ENCODE measurements at regions not wholly inside any gene's neighbourhood (a gene's known extent, or its start where the extent isn't known, plus 50 kb on each side); places are given as distances from the start of the nearest gene placed in this dataset.

DNA sequence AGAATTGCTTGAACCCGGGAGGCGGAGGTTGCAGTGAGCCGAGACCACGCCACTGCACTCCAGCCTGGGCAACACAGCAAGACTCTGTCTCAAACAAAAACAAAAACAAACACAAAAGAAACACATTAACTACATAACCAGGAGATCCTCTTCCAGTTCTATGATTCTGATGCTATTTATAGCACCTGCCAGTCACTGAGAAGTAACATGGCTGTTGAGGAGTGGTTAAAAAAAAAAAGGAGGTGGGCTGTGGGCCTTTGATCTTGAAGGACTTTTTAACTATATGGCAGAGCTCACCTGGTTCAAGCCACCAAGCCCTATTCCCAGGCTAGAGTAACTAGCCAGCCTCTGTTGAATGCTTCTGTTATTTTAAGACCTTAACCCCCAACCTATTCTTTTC lies 148.8 kb downstream of the ZBTB18 start:
- TF ChIP-seq, protein P1, sequence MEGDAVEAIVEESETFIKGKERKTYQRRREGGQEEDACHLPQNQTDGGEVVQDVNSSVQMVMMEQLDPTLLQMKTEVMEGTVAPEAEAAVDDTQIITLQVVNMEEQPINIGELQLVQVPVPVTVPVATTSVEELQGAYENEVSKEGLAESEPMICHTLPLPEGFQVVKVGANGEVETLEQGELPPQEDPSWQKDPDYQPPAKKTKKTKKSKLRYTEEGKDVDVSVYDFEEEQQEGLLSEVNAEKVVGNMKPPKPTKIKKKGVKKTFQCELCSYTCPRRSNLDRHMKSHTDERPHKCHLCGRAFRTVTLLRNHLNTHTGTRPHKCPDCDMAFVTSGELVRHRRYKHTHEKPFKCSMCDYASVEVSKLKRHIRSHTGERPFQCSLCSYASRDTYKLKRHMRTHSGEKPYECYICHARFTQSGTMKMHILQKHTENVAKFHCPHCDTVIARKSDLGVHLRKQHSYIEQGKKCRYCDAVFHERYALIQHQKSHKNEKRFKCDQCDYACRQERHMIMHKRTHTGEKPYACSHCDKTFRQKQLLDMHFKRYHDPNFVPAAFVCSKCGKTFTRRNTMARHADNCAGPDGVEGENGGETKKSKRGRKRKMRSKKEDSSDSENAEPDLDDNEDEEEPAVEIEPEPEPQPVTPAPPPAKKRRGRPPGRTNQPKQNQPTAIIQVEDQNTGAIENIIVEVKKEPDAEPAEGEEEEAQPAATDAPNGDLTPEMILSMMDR (IDR thresholded peaks at IDR 0.05) = no peak
- no peak for TF ChIP-seq POLR2A (IDR thresholded peaks at IDR 0.05)
